ENCODE measurements at regions not wholly inside any gene's neighbourhood (a gene's known extent, or its start where the extent isn't known, plus 50 kb on each side); places are given as distances from the start of the nearest gene placed in this dataset.

DNA sequence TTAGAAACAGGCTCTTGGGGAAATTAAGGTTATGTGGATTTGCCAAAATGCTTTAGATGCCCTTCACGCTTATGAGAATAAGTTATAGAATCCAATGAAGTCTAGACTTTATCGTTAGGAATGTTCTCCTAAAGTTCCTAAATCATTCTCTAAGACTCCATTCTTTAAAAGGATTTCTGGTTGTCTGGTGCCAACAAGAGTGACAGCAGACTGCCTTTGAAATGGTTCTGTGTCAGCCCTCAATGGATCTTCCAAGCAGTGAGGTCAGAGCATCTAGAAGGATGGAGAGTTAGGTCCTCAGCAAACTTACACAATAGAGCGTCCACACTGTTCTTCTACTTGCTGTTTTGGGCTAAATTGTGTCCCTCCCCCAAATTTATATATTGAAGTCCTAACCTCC is 473.3 kb downstream of the GATA3 start:
- H2AFZ ChIP-seq (ENCODE audit: control insufficient read depth, low read length) = no peak overlapping the region
- no peaks in the 10 kb centered on the region for H3K4me1 ChIP-seq (ENCODE audit: control insufficient read depth, extremely low read depth, insufficient read depth, low read length)
- no peak for TF ChIP-seq EZH2 (IDR thresholded peaks at IDR 0.05; ENCODE audit: low read length)
- TF ChIP-seq, protein P1, sequence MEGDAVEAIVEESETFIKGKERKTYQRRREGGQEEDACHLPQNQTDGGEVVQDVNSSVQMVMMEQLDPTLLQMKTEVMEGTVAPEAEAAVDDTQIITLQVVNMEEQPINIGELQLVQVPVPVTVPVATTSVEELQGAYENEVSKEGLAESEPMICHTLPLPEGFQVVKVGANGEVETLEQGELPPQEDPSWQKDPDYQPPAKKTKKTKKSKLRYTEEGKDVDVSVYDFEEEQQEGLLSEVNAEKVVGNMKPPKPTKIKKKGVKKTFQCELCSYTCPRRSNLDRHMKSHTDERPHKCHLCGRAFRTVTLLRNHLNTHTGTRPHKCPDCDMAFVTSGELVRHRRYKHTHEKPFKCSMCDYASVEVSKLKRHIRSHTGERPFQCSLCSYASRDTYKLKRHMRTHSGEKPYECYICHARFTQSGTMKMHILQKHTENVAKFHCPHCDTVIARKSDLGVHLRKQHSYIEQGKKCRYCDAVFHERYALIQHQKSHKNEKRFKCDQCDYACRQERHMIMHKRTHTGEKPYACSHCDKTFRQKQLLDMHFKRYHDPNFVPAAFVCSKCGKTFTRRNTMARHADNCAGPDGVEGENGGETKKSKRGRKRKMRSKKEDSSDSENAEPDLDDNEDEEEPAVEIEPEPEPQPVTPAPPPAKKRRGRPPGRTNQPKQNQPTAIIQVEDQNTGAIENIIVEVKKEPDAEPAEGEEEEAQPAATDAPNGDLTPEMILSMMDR (optimal IDR thresholded peaks at IDR 0.05 in 1 of 3, IDR thresholded peaks at IDR 0.05 in 1 of 3, conservative IDR thresholded peaks at IDR 0.05 in 1 of 3; ENCODE audit: extremely low read depth in 1 of 3, insufficient read depth in 2 of 3, low read length in 3 of 3) = no peak
- no peaks in the 10 kb centered on the region for H3K27me3 ChIP-seq (ENCODE audit: control insufficient read depth, extremely low read depth, insufficient read depth, low read length)
- no peak overlapping the region for H3K27ac ChIP-seq (ENCODE audit: control insufficient read depth, insufficient read depth, low read length)
- H4K20me1 ChIP-seq (ENCODE audit: control insufficient read depth, extremely low read depth, insufficient read depth, low read length) = no peaks in the 10 kb centered on the region
- DNase-seq (ENCODE audit: low read depth, low spot score) (no peak), FAIRE-seq (no peak)
- H3K9ac ChIP-seq (ENCODE audit: control insufficient read depth, extremely low read depth, insufficient read depth, low read length) = no peak overlapping the region
- H3K4me3 ChIP-seq (ENCODE audit: control insufficient read depth in 2 of 3, extremely low read depth in 1 of 3, insufficient read depth in 2 of 3, low read depth in 1 of 3, low read length in 3 of 3) = no peak overlapping the region
- no peaks in the 10 kb centered on the region for H3K36me3 ChIP-seq (ENCODE audit: control insufficient read depth in 2 of 2, extremely low read depth in 1 of 2, insufficient read depth in 2 of 2, low read length in 2 of 2)
- no peaks in the 10 kb centered on the region for H3K9me3 ChIP-seq (ENCODE audit: control insufficient read depth, low read depth, low read length)
- no peak overlapping the region for H3K4me2 ChIP-seq (ENCODE audit: control insufficient read depth, extremely low read depth, insufficient read depth, low read depth, low read length)
- no peaks in the 10 kb centered on the region for H3K9me1 ChIP-seq (ENCODE audit: control insufficient read depth, extremely low read depth, insufficient read depth, low read length)
- dilution Hi-C loops (cut with MboI; ENCODE audit: extremely low pct_ligation_motif_present, low sequenced_read_pairs) = no loop called here
- H3K79me2 ChIP-seq (ENCODE audit: control insufficient read depth, insufficient read depth, low read length) = no peaks in the 10 kb centered on the region

DNA sequence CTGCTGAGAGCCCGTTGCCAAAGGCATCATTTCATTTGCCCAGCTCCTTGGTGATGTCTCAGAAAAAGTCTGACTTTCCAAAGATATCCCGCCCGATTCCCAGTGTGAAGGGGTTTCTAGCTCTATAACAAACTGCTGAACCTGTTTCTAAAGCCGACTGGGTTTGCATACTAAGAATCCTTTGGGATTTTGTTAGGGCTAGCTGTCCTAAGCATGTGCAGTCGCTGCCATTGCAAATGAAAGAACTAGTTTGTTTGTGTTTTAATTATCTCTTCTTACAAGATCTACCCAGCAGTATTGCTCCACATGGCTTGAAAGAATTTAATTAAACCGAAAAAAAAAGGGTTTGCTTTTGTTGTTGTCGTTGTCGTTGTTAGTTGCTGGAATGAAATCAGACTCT is 476.6 kb downstream of the GATA3 start:
- no peak for FAIRE-seq
- no peak overlapping the region for H2AFZ ChIP-seq (ENCODE audit: control insufficient read depth, low read length)
- dilution Hi-C loops (cut with MboI; ENCODE audit: extremely low pct_ligation_motif_present, low sequenced_read_pairs) = no loop called here

More for the DNA sequence above, 476.6 kb downstream of the GATA3 start:
- H3K4me1 ChIP-seq (ENCODE audit: control insufficient read depth, extremely low read depth, insufficient read depth, low read length) = no peaks in the 10 kb centered on the region
- no peaks in the 10 kb centered on the region for H3K9me1 ChIP-seq (ENCODE audit: control insufficient read depth, extremely low read depth, insufficient read depth, low read length)
- no peaks in the 10 kb centered on the region for H3K79me2 ChIP-seq (ENCODE audit: control insufficient read depth, insufficient read depth, low read length)
- H4K20me1 ChIP-seq (ENCODE audit: control insufficient read depth, extremely low read depth, insufficient read depth, low read length) = no peaks in the 10 kb centered on the region
- no peaks in the 10 kb centered on the region for H3K36me3 ChIP-seq (ENCODE audit: control insufficient read depth in 2 of 2, extremely low read depth in 1 of 2, insufficient read depth in 2 of 2, low read length in 2 of 2)
- TF ChIP-seq, protein P1 (optimal IDR thresholded peaks at IDR 0.05 in 1 of 3, IDR thresholded peaks at IDR 0.05 in 1 of 3, conservative IDR thresholded peaks at IDR 0.05 in 1 of 3; ENCODE audit: extremely low read depth in 1 of 3, insufficient read depth in 2 of 3, low read length in 3 of 3) = no peak
- TF ChIP-seq EZH2 (IDR thresholded peaks at IDR 0.05; ENCODE audit: low read length) = no peak
- no peak overlapping the region for H3K4me2 ChIP-seq (ENCODE audit: control insufficient read depth, extremely low read depth, insufficient read depth, low read depth, low read length)
- no peaks in the 10 kb centered on the region for H3K9me3 ChIP-seq (ENCODE audit: control insufficient read depth, low read depth, low read length)
- H3K27me3 ChIP-seq (ENCODE audit: control insufficient read depth, extremely low read depth, insufficient read depth, low read length) = no peaks in the 10 kb centered on the region
- no peak overlapping the region for H3K27ac ChIP-seq (ENCODE audit: control insufficient read depth, insufficient read depth, low read length)
- DNase-seq (ENCODE audit: low read depth, low spot score) = no peak
- no peak overlapping the region for H3K9ac ChIP-seq (ENCODE audit: control insufficient read depth, extremely low read depth, insufficient read depth, low read length)
- no peak overlapping the region for H3K4me3 ChIP-seq (ENCODE audit: control insufficient read depth in 2 of 3, extremely low read depth in 1 of 3, insufficient read depth in 2 of 3, low read depth in 1 of 3, low read length in 3 of 3)
